NCI-H2196 (cell line): ENCODE measurements at regions not wholly inside any gene's neighbourhood (a gene's known extent, or its start where the extent isn't known, plus 50 kb on each side); places are given as distances from the start of the nearest gene placed in this dataset.

Experiments
- DNase-seq: peaks from one replicate; lab custom pipeline; 2025; ENCODE audit not compliant: unreplicated experiment; lab: John Stamatoyannopoulos, UW

GRCh38 chr2:126446106-126446695 lies 209.8 kb upstream of the GYPC start:
- DNase-seq = no peak

DNA sequence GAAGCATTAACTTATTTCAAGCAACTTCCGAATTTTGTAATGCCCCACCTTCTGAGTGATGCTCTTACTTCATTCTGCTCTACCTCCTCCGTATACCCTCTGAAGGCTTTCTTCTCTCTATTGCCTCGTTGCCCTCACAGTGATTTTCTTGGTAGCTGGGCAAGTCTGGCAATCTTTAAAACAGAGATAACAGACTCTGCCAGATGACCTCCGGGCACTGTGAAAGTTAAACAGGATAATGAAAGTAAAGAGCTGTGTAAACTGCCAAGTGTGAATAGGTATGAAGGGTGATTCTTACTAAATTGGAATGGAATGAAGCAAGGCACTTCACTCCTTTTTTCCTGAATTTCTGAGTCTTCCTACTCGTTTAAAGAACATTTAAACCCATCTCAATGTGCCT lies 207.3 kb upstream of the GYPC start:
- DNase-seq = no peak

- DNase-seq = no peak
Observed at GRCh38 chr2:126449677-126450076, 206.3 kb upstream of the GYPC start.

DNA sequence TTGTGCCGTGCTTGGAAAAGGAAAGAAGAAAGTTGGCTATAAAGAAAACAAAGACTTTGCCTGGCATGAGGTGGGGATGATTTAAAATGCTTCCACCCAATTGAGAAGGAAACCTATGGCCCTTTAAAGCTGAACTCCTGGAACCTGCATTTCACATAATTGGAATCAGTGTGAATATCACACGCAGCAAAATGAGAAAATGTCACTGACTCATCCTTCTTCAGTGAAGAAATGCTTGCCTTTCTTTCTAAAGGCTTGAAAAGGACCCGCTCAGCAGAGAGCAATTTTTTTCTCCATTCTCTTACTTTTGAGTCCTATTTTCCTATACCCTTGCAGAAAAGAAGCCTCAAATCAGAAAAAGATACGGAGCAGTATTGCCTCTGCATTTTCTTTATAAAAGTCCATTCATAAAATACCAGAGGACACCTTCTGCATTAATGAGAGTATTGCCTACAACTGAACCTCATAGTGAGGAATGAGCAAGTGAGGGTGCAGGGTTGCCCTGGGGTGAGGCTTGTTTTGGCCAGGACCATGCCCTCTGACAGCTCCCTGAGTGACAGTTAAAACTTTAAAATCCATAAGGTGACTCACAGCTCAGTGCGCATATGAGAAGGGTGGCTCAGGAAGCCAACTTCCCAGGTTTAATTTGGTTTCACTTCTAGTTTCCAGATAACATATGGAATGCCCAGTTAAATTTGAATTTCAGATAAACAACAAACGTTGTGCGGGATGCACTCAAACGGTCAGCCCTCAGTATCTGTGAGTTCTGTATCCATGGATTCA lies 191.9 kb upstream of the GYPC start:
- no peak for DNase-seq

DNA sequence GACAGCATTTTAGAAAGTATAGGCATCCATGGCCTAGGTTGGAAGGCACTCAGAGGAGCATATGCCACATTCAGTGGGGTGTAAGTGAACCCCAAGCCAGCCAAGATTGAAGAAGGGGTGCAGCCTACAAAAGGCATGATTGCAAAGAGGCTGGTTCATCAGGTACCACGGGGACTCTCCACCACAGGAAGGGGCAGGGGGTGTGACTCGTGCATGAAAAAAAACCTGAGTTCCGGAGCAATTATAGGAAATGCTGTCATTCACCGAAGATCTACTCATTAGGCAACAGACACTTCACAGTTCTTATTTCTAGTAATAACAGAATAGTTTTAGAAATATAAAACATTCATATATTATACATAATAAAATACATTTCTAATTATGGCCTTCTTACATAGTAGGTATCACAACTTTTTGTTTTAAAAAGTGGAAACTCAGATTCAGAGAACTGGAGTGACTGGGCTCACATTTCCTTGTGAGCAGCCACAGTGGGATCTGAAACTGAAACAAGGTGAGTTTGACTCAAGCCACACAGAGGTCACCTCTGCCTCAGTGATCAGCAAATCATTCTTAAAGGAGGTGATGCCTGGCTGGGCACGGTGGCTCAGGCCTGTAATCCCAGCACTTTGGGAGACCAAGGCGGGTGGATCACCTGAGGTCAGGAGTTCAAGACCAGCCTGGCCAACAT lies 188.4 kb upstream of the GYPC start:
- DNase-seq = no peak

- DNase-seq = no peak
Observed at GRCh38 chr2:126475031-126475430, 180.9 kb upstream of the GYPC start.

DNA sequence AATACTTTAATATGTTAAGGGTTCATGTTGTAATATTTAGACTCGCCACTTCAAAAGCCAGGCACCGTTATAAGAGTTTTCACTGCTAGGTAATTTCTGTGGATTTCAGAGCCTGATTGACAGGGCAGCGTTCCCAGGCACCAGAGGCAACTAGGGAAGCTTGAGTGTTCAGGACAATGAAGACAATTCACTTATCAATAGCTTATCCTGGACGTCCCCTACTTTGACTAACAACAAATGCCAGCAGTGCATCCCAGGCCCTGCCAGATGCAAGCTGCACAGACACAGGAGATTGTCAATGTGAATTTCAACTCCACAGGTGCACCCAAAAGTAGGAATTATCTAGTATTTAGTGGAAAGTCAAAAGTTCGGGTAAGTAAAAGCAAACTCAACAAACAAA lies 179.3 kb upstream of the GYPC start:
- no peak for DNase-seq

DNA sequence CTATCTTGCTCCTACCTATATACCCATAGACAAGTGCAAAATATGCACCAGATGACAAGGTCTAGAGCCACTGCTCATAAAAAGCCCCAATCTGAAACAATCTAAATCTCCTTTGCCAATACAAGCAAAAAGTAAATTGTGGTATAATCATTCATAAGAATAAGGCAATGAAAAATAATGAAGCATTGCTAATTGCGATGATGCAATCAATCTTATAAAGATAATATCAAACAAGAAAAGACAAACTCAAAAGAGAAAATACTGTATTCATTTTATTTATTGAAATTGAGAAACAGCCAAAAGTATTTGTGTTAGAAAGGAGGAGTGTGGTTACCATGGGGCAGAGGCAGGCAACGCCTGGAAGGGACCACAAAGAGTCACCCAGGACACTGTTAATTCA lies 175.9 kb upstream of the GYPC start:
- DNase-seq = no peak

- DNase-seq = no peak
Observed at GRCh38 chr2:126482582-126483464, 173.1 kb upstream of the GYPC start.

- no peak for DNase-seq
Observed at GRCh38 chr2:126494593-126494992, 161.4 kb upstream of the GYPC start.

GRCh38 chr2:126495189-126495588 lies 160.8 kb upstream of the GYPC start:
- DNase-seq = no peak

DNA sequence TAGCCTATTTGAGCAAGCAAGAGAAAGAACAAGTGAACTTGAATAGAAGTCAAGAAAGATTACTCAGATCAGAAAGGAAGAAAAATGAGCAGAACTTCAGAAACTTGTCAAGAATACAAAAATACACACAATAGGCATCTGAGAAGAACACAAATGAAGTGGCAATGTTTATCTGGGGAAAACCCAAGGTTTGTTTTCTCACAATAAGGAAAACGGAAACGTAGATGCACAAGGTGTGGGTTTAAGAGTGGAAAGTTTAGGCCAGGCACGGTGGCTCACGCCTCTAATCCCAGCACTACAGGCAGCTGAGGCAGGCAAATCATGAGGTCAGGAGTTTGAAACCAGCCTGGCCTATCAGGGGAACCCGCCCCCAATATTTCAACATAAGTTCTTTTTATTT lies 159.5 kb upstream of the GYPC start:
- no peak for DNase-seq

DNA sequence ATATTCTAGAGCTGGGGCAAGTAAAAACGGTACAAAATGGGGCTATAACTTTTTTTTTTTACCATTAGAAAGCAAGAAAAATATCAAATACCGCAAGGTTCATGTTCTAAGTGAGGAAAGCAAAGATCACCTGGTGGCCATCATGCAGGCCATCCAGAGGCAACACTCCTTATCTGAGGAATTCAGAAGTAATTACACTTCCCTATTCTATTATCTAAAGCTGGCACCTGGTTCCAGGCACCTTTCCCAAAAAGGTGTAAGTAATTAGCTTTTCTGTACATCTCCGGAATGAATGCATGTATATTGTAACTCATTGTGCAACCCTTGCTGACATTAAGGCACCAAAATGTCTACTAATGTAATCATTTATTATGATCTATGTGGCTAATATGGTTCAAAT lies 152.5 kb upstream of the GYPC start:
- DNase-seq = no peak

- no peak for DNase-seq
Observed at GRCh38 chr2:126504949-126505348, 151.0 kb upstream of the GYPC start.

GRCh38 chr2:126506786-126507185 lies 149.2 kb upstream of the GYPC start:
- DNase-seq = no peak

DNA sequence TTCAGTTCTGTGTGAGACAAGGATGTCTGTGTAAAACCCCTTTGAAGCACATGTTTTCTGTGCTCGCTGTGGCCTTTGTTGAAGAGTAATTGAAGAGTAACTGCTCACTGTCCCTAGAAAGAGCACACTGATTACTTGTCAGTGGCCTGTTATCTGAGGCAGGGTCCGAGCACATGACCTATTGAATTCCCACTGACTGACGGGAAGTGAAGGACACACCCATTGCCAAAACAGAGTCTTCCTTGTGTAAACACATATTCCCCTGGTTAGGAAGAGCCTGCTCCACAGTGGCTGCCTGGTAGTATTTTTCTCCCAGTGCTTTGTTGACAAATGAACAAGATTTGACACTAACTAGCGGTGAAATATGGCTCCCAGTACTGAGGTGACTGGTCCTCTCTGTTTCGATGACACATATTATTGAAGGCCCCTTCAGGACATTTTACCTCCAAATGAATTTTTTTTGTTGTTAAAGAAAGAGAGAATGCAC lies 148.5 kb upstream of the GYPC start:
- DNase-seq = no peak

GRCh38 chr2:126510356-126510755 lies 145.6 kb upstream of the GYPC start:
- no peak for DNase-seq

GRCh38 chr2:126510960-126511359 lies 145.0 kb upstream of the GYPC start:
- DNase-seq = no peak

DNA sequence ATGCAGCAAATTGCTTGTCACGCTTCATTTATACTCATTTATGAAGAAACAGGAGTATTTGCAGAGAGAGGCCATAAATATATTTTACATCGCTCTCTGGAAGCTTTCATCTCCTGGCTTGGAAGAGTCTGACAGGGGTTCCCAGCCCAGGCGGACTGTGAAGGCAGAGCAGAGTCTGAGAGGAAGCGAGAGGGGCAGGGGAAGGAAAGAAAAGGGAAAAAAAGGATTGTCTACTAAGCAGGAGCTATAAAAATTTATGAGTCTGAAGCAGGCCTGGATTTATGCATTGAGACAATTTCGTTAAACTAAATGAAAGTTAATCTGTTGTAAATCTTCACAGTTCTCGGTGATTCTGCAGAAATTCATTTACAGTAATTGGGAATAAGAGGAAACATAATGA lies 143.9 kb upstream of the GYPC start:
- no peak for DNase-seq

GRCh38 chr2:126513033-126513432 lies 142.9 kb upstream of the GYPC start:
- no peak for DNase-seq

- DNase-seq = no peak
Observed at GRCh38 chr2:126515471-126515870, 140.5 kb upstream of the GYPC start.
